ENCODE measurements at regions not wholly inside any gene's neighbourhood (a gene's known extent, or its start where the extent isn't known, plus 50 kb on each side); places are given as distances from the start of the nearest gene placed in this dataset.
A peak's percentile ranks its signal among the peaks of the same experiment; 100 is the strongest.

DNA sequence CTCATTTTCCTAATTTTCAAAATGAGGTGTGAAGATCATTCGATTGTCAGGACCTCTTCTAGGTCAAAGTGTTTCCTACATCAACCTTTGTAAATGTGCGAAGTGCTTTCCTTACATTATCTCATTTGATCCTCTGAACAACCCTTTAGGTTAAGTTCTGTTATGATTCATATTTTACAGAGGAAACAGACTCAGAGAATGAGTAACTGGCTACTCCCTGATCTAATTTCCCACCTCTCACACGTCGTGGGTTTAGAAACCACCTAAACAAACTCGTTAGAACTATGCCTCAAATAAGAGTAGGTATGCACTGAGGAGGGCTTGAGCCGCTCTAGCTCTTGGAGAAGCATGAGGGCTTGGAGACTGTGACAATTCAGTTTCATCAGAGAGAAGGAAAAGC is 148.6 kb downstream of the CD47 start:
- DNase-seq: no peak
- intact Hi-C loops (cut with DNase I): no loop called here
- no peaks in the 10 kb centered on the region for H3K36me3 ChIP-seq
- WGBS, 2 donors: 62 to 66% methylated on average over 6 of the region's 6 CpGs
- H3K4me1 ChIP-seq: no peaks in the 10 kb centered on the region
- H3K4me3 ChIP-seq (replicated peaks in 1 of 3): no peak overlapping the region
- H3K9me3 ChIP-seq: no peaks in the 10 kb centered on the region
- no peaks in the 10 kb centered on the region for H3K27me3 ChIP-seq
- no peak for TF ChIP-seq POLR2A (IDR thresholded peaks at IDR 0.05)
- TF ChIP-seq, protein P1, sequence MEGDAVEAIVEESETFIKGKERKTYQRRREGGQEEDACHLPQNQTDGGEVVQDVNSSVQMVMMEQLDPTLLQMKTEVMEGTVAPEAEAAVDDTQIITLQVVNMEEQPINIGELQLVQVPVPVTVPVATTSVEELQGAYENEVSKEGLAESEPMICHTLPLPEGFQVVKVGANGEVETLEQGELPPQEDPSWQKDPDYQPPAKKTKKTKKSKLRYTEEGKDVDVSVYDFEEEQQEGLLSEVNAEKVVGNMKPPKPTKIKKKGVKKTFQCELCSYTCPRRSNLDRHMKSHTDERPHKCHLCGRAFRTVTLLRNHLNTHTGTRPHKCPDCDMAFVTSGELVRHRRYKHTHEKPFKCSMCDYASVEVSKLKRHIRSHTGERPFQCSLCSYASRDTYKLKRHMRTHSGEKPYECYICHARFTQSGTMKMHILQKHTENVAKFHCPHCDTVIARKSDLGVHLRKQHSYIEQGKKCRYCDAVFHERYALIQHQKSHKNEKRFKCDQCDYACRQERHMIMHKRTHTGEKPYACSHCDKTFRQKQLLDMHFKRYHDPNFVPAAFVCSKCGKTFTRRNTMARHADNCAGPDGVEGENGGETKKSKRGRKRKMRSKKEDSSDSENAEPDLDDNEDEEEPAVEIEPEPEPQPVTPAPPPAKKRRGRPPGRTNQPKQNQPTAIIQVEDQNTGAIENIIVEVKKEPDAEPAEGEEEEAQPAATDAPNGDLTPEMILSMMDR (IDR thresholded peaks at IDR 0.05): no peak
- no peak overlapping the region for H3K27ac ChIP-seq

DNA sequence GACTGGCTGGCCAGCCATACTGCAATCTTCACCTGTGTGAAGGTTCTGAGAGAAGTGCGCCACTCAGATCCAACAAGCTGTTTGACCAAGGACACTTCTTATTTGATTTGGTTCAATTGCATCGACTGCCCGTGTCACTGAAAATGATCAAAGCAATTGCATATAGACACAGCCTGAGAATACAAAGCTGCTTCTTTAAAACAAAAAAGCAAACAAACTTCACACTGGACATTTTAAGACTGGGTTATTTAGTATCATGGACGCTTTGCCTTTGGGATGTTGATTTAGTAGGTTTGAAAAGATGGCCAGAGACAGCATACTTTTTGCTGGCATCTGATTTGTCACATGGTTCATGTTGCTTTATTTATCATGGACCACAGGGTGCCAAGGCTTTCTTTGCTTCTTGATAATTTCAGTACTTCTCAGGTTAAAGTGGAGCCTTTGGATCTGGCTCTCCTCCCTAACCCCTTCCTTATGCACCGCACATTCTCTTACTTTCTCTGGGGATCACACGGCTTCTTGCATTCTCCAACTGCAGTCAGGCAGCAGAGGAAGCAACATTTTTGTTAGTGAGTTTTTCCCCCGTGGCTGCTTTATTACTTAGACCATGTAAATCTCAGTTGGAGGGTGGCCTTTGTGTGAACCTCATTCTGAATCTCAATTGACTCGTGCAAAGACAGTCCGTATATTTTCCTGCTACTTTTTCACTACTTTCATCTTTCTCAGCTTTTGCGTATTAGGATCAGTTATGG is 151.0 kb downstream of the CD47 start:
- Histone ChIP-seq H3K9me3 (no peaks in the 10 kb centered on the region), H3K27me3 (no peaks in the 10 kb centered on the region), H3K36me3 (no peaks in the 10 kb centered on the region), H3K4me1 (no peaks in the 10 kb centered on the region), H3K27ac (no peak overlapping the region), H3K4me3 (replicated peaks in 1 of 3) (no peak overlapping the region)
- 69 to 71% methylated on average over 10 of the region's 10 CpGs for WGBS, 2 donors
- DNase-seq: no peak
- no peak for TF ChIP-seq POLR2A (IDR thresholded peaks at IDR 0.05)
- TF ChIP-seq, protein P1 (IDR thresholded peaks at IDR 0.05): no peak
- intact Hi-C loops (cut with DNase I): no loop called here

DNA sequence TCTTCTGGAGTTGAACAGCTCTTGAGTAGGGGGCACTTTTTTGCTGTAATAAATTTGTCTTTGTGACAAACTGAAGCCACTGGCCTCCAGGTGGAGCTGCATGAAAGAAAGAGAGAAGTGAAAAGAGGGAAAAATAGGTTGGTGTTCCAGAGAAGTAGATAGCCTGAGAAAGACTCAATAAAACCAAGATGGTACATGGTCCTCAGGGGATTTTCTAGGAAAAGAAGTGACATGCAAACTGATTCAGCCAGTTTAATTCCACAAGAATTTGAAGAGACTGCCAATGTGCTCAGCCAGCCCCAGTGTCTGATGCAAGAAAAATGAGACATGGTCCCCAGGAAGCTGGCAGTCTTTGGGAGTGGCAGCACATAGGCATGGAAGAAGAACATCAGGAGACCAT is 152.7 kb downstream of the CD47 start:
- DNase-seq: peak; percentile 36 to 51
- Histone ChIP-seq H3K36me3 (no peaks in the 10 kb centered on the region), H3K27ac (no peak overlapping the region), H3K4me3 (replicated peaks in 1 of 3) (no peak overlapping the region), H3K9me3 (no peaks in the 10 kb centered on the region), H3K27me3 (no peaks in the 10 kb centered on the region), H3K4me1 (no peaks in the 10 kb centered on the region)
- intact Hi-C loops (cut with DNase I): no loop called here
- TF ChIP-seq, protein P1 (IDR thresholded peaks at IDR 0.05): peak in 5 of 6 experiments; percentile 23 to 73 (median 45)
- TF ChIP-seq POLR2A (IDR thresholded peaks at IDR 0.05): no peak

DNA sequence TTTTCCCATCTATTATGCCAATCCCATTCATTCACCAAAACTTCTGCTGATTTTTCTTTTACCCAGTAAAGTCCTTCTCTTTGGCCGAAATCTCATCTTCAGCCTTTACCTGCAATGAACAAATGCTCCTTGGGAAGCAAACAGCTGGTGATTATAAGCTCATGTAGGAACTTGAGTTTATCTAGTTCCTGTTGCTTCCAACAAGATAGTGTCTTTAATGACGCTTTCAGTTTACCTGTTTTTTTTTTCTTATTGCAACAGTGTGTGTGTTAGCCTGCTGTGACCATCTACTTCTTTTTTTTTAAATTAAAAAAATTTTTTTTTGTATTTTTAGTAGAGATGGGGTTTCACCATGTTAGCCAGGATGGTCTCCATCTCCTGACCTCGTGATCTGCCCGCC is 156.0 kb downstream of the CD47 start:
- 95 to 96% methylated on average over 4 of the region's 4 CpGs for WGBS, 2 donors
- intact Hi-C loops (cut with DNase I): no loop called here

DNA sequence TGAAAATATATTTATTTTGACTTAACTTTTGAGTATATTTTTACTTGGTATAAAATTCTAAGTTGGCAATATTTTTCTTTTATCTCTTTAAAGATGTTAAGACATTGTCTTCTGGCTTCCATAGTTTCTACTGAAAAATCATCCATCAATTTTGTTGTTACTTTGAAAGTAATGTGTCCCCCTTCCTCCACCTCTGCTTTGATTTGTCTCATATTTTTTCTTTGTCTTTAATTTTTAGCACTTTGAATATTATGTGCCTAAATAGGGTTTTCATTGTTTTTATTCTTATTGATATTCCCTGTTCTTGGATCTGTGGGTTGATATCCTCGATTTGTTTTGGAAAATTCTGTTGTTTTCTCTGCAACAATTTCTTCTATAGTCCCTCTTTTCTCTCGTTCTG is 157.4 kb downstream of the CD47 start:
- no peak for TF ChIP-seq POLR2A (IDR thresholded peaks at IDR 0.05)
- TF ChIP-seq, protein P1 (IDR thresholded peaks at IDR 0.05): no peak
- H3K27me3 ChIP-seq: no peaks in the 10 kb centered on the region
- H3K9me3 ChIP-seq: no peaks in the 10 kb centered on the region
- H3K27ac ChIP-seq: no peak overlapping the region
- no peaks in the 10 kb centered on the region for H3K4me1 ChIP-seq
- WGBS, 2 donors: 94 to 95% methylated on average over 2 of the region's 2 CpGs
- intact Hi-C loops (cut with DNase I): no loop called here
- H3K4me3 ChIP-seq (replicated peaks in 1 of 3): no peak overlapping the region
- no peaks in the 10 kb centered on the region for H3K36me3 ChIP-seq
- no peak for DNase-seq

More for the DNA sequence above, 156.0 kb downstream of the CD47 start:
- H3K27ac ChIP-seq: no peak overlapping the region
- no peaks in the 10 kb centered on the region for H3K9me3 ChIP-seq
- H3K27me3 ChIP-seq: no peaks in the 10 kb centered on the region
- no peak overlapping the region for H3K4me3 ChIP-seq (replicated peaks in 1 of 3)
- H3K4me1 ChIP-seq: no peaks in the 10 kb centered on the region
- no peak for TF ChIP-seq POLR2A (IDR thresholded peaks at IDR 0.05)
- TF ChIP-seq, protein P1 (IDR thresholded peaks at IDR 0.05): no peak
- no peaks in the 10 kb centered on the region for H3K36me3 ChIP-seq
- no peak for DNase-seq
